ENCODE measurements at regions not wholly inside any gene's neighbourhood (a gene's known extent, or its start where the extent isn't known, plus 50 kb on each side); places are given as distances from the start of the nearest gene placed in this dataset.

DNA sequence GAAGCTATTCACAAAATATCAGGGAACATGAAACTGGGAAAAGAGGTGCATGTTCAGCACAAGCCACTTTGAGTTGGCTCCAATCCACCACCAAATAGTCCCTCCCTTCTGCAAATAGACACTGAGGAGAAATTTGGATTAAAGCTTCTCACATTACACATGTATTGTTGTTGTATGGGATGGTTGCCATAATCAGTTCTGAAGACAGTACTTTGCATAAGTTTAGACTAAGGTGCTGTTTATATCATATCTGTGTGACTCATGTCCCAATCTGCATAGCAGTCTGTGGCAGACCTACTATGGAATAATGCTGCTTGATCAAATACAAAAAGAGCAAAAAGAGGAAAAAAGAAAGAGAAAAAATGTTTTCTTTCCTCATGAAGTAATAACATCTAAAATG, 376.7 kb upstream of the DDI1 start:
- CTCF ChIA-PET = interaction anchor here (0.8 to 1.6 kb wide), 3 partner anchors 23 to 504 kb away, joined by 4 to 5 read pairs (median 4); partner anchors contain the start of gene PDGFD
- dilution Hi-C loops (cut with MboI; ENCODE audit: extremely low pct_ligation_motif_present, low sequenced_read_pairs) (no loop called here), intact Hi-C loops (cut with micrococcal nuclease) (loop anchor here (1.0 kb wide), 5 partner anchors 26 to 402 kb away; no protein-coding TSS in a partner anchor)
- no peaks in the 10 kb centered on the region for H3K9me1 ChIP-seq (replicated peaks; ENCODE audit: control insufficient read depth, extremely low read depth, insufficient read depth, low read length)
- H3K9ac ChIP-seq (replicated peaks; ENCODE audit: extremely low read depth, insufficient read depth, low read length) = no peak overlapping the region
- POLR2A ChIA-PET = no interaction called here
- TF ChIP-seq POLR2A (IDR thresholded peaks at IDR 0.05; ENCODE audit: low read depth, low read length) = no peak
- TF ChIP-seq JUN (IDR thresholded peaks at IDR 0.05; ENCODE audit: borderline replicate concordance, insufficient read depth, insufficient read length, low read depth) = no peak
- TF ChIP-seq, protein P1, sequence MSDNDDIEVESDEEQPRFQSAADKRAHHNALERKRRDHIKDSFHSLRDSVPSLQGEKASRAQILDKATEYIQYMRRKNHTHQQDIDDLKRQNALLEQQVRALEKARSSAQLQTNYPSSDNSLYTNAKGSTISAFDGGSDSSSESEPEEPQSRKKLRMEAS (IDR thresholded peaks at IDR 0.05; ENCODE audit: insufficient read depth, insufficient read length) = no peak
- TF ChIP-seq FOS (IDR thresholded peaks at IDR 0.05; ENCODE audit: borderline replicate concordance, insufficient read depth, low read length) = no peak
- TF ChIP-seq POLR2AphosphoS5 (IDR thresholded peaks at IDR 0.05; ENCODE audit: insufficient read depth, low read depth, low read length) = no peak
- no peak for TF ChIP-seq GATA2 (IDR thresholded peaks at IDR 0.05; ENCODE audit: insufficient read depth, insufficient read length, low read depth, low read length)
- TF ChIP-seq MYC (IDR thresholded peaks at IDR 0.05; ENCODE audit: low read depth, low read length) = no peak
- TF ChIP-seq, protein P2, sequence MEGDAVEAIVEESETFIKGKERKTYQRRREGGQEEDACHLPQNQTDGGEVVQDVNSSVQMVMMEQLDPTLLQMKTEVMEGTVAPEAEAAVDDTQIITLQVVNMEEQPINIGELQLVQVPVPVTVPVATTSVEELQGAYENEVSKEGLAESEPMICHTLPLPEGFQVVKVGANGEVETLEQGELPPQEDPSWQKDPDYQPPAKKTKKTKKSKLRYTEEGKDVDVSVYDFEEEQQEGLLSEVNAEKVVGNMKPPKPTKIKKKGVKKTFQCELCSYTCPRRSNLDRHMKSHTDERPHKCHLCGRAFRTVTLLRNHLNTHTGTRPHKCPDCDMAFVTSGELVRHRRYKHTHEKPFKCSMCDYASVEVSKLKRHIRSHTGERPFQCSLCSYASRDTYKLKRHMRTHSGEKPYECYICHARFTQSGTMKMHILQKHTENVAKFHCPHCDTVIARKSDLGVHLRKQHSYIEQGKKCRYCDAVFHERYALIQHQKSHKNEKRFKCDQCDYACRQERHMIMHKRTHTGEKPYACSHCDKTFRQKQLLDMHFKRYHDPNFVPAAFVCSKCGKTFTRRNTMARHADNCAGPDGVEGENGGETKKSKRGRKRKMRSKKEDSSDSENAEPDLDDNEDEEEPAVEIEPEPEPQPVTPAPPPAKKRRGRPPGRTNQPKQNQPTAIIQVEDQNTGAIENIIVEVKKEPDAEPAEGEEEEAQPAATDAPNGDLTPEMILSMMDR (IDR thresholded peaks at IDR 0.05; ENCODE audit: extremely low read depth in 1 of 2, insufficient read depth in 1 of 2, low read depth in 1 of 2, low read length in 2 of 2) = no peak
- no peak for TF ChIP-seq EZH2 (IDR thresholded peaks at IDR 0.05; ENCODE audit: borderline replicate concordance, low read depth, low read length, severe bottlenecking)
- H3K4me1 ChIP-seq (ENCODE audit: control insufficient read depth, extremely low read depth, insufficient read depth, low read length) = peaks cover 5% of the 10 kb centered on the region
- no peaks in the 10 kb centered on the region for H3K27me3 ChIP-seq (ENCODE audit: control insufficient read depth in 2 of 2, insufficient read depth in 2 of 2, low read length in 2 of 2)
- no peaks in the 10 kb centered on the region for H3K9me3 ChIP-seq (replicated peaks; ENCODE audit: control insufficient read depth, insufficient read depth, low read length)
- H3K79me2 ChIP-seq (ENCODE audit: control insufficient read depth, insufficient read depth, low read length) = no peaks in the 10 kb centered on the region
- no peak overlapping the region for H3K4me2 ChIP-seq (ENCODE audit: insufficient read depth, low read length)
- BruUV-seq (replicated peaks) = no TSS peak
- FAIRE-seq (no peak), DNase-seq (ENCODE audit: low read depth, low spot score) (no peak)
- no peak overlapping the region for H2AFZ ChIP-seq (ENCODE audit: low read depth, low read length)
- H3K36me3 ChIP-seq (ENCODE audit: control insufficient read depth in 2 of 2, extremely low read depth in 1 of 2, insufficient read depth in 2 of 2, low read length in 2 of 2) = no peaks in the 10 kb centered on the region
- H3K27ac ChIP-seq (ENCODE audit: insufficient read depth, low read depth, low read length) = no peak overlapping the region
- no peak overlapping the region for H3K4me3 ChIP-seq (replicated peaks in 1 of 3; ENCODE audit: insufficient read depth in 1 of 3, low read depth in 1 of 3, low read length in 3 of 3)
- no peaks in the 10 kb centered on the region for H4K20me1 ChIP-seq (replicated peaks; ENCODE audit: control insufficient read depth, extremely low read depth, insufficient read depth, low read length)
